T-helper 17 cell (primary cell): ENCODE measurements at regions not wholly inside any gene's neighbourhood (a gene's known extent, or its start where the extent isn't known, plus 50 kb on each side); places are given as distances from the start of the nearest gene placed in this dataset.

Experiments
- ATAC-seq: fragments of 150-1000 bp; cut with Tn5 transposase; 2 replicates; pipeline ENCODE4 v1.10.0; 2021; ENCODE audit warnings: mild to moderate bottlenecking, moderate library complexity
- DNase-seq, 3 donors: peaks; one replicate each; pipeline versions ENCODE4 v3.0.0 to v3.0.0-alpha.2; 2020 to 2021
- H3K9me3 ChIP-seq: one replicate; pipeline ENCODE4 v1.7.0; 2013; ENCODE audit warnings: low read length, mild to moderate bottlenecking; ENCODE audit not compliant: control insufficient read depth, poor library complexity, severe bottlenecking
- H3K27ac Mint-ChIP-seq: one replicate; pipeline ENCODE4 v1.8.0; 2022; ENCODE audit warnings: mild to moderate bottlenecking, moderate library complexity, mixed read lengths
- H3K27me3 Mint-ChIP-seq: one replicate; pipeline ENCODE4 v1.8.0; 2022; ENCODE audit warnings: mixed read lengths
- H3K36me3 Mint-ChIP-seq: one replicate; pipeline ENCODE4 v1.8.0; 2022; ENCODE audit warnings: low read depth, mixed read lengths
- H3K4me1 Mint-ChIP-seq: one replicate; pipeline ENCODE4 v1.8.0; 2022; ENCODE audit warnings: mild to moderate bottlenecking, mixed read lengths
- H3K4me3 Mint-ChIP-seq: one replicate; pipeline ENCODE4 v1.8.0; 2022; ENCODE audit warnings: mild to moderate bottlenecking, moderate library complexity, mixed read lengths

- Mint-ChIP-seq H3K27ac (no peak overlapping the region), H3K4me1 (peaks cover 22% of the 10 kb centered on the region), H3K27me3 (peaks cover 6% of the 10 kb centered on the region), H3K4me3 (no peak overlapping the region), H3K36me3 (no peaks in the 10 kb centered on the region)
- no peaks in the 10 kb centered on the region for H3K9me3 ChIP-seq
- no peak for DNase-seq
- no peak for ATAC-seq
Observed at GRCh38 chr16:85308611-85309540, 196.6 kb upstream of the CIBAR2 start.

GRCh38 chr16:85309656-85310587, 197.7 kb upstream of the CIBAR2 start:
- peak; percentile 35 for ATAC-seq
- DNase-seq = no peak
- Mint-ChIP-seq H3K27me3 (peaks cover 6% of the 10 kb centered on the region), H3K27ac (no peak overlapping the region), H3K4me1 (peaks cover 22% of the 10 kb centered on the region), H3K36me3 (no peaks in the 10 kb centered on the region), H3K4me3 (peak overlapping the region; percentile 84)
- H3K9me3 ChIP-seq = no peaks in the 10 kb centered on the region

- peak; percentile 53 for ATAC-seq
Observed at GRCh38 chr16:85310868-85311585, 198.8 kb upstream of the CIBAR2 start.

GRCh38 chr16:85311741-85312140, 199.5 kb upstream of the CIBAR2 start:
- no peak for ATAC-seq
- H3K27me3 Mint-ChIP-seq = peaks cover 10% of the 10 kb centered on the region
- peak overlapping the region; percentile 64 for H3K4me3 Mint-ChIP-seq
- DNase-seq = no peak
- H3K27ac Mint-ChIP-seq = no peak overlapping the region
- H3K4me1 Mint-ChIP-seq = peaks cover 17% of the 10 kb centered on the region
- H3K36me3 Mint-ChIP-seq = no peaks in the 10 kb centered on the region
- no peaks in the 10 kb centered on the region for H3K9me3 ChIP-seq

More at GRCh38 chr16:85310868-85311585, 198.8 kb upstream of the CIBAR2 start:
- peaks cover 6% of the 10 kb centered on the region for H3K27me3 Mint-ChIP-seq
- no peaks in the 10 kb centered on the region for H3K9me3 ChIP-seq
- DNase-seq = no peak
- H3K36me3 Mint-ChIP-seq = no peaks in the 10 kb centered on the region
- H3K4me1 Mint-ChIP-seq = peaks cover 21% of the 10 kb centered on the region
- no peak overlapping the region for H3K27ac Mint-ChIP-seq
- H3K4me3 Mint-ChIP-seq = peak overlapping the region; percentile 64

- Mint-ChIP-seq H3K4me1 (peaks cover 17% of the 10 kb centered on the region), H3K27ac (no peak overlapping the region), H3K4me3 (peak overlapping the region; percentile 36), H3K36me3 (no peaks in the 10 kb centered on the region), H3K27me3 (peaks cover 10% of the 10 kb centered on the region)
- ATAC-seq = no peak
- no peaks in the 10 kb centered on the region for H3K9me3 ChIP-seq
- DNase-seq = no peak
Observed at GRCh38 chr16:85312174-85312573, 199.9 kb upstream of the CIBAR2 start.

- no peaks in the 10 kb centered on the region for H3K36me3 Mint-ChIP-seq
- H3K4me1 Mint-ChIP-seq = peaks cover 17% of the 10 kb centered on the region
- DNase-seq (no peak), ATAC-seq (no peak)
- peaks cover 10% of the 10 kb centered on the region for H3K27me3 Mint-ChIP-seq
- no peak overlapping the region for H3K27ac Mint-ChIP-seq
- no peaks in the 10 kb centered on the region for H3K9me3 ChIP-seq
- no peak overlapping the region for H3K4me3 Mint-ChIP-seq
Observed at GRCh38 chr16:85312642-85313525, 200.6 kb upstream of the CIBAR2 start.

- no peaks in the 10 kb centered on the region for H3K36me3 Mint-ChIP-seq
- no peak overlapping the region for H3K27ac Mint-ChIP-seq
- H3K4me1 Mint-ChIP-seq = peaks cover 17% of the 10 kb centered on the region
Observed at GRCh38 chr16:85313526-85314301, 201.4 kb upstream of the CIBAR2 start.

GRCh38 chr16:85314512-85314971, 202.3 kb upstream of the CIBAR2 start:
- no peak overlapping the region for H3K27ac Mint-ChIP-seq
- H3K36me3 Mint-ChIP-seq = no peaks in the 10 kb centered on the region
- DNase-seq (no peak), ATAC-seq (no peak)
- no peak overlapping the region for H3K4me3 Mint-ChIP-seq
- no peaks in the 10 kb centered on the region for H3K9me3 ChIP-seq
- peaks cover 17% of the 10 kb centered on the region for H3K4me1 Mint-ChIP-seq
- peaks cover 10% of the 10 kb centered on the region for H3K27me3 Mint-ChIP-seq

More at GRCh38 chr16:85313526-85314301, 201.4 kb upstream of the CIBAR2 start:
- no peak for ATAC-seq
- Mint-ChIP-seq H3K4me3 (no peak overlapping the region), H3K27me3 (peaks cover 10% of the 10 kb centered on the region)
- DNase-seq = no peak
- no peaks in the 10 kb centered on the region for H3K9me3 ChIP-seq

- Mint-ChIP-seq H3K27me3 (peaks cover 10% of the 10 kb centered on the region), H3K36me3 (no peaks in the 10 kb centered on the region), H3K4me3 (no peak overlapping the region), H3K27ac (no peak overlapping the region), H3K4me1 (peaks cover 11% of the 10 kb centered on the region)
- DNase-seq (no peak), ATAC-seq (no peak)
- no peaks in the 10 kb centered on the region for H3K9me3 ChIP-seq
Observed at GRCh38 chr16:85315866-85316265, 203.6 kb upstream of the CIBAR2 start.

GRCh38 chr16:85316321-85316919, 204.1 kb upstream of the CIBAR2 start:
- DNase-seq = no peak
- Mint-ChIP-seq H3K27me3 (peaks cover 10% of the 10 kb centered on the region), H3K4me3 (no peak overlapping the region), H3K36me3 (no peaks in the 10 kb centered on the region), H3K4me1 (peaks cover 5% of the 10 kb centered on the region), H3K27ac (no peak overlapping the region)
- H3K9me3 ChIP-seq = no peaks in the 10 kb centered on the region
- peak; percentile 64 for ATAC-seq

- DNase-seq (no peak), ATAC-seq (no peak)
- Mint-ChIP-seq H3K27ac (no peak overlapping the region), H3K27me3 (peaks cover 9% of the 10 kb centered on the region), H3K36me3 (no peaks in the 10 kb centered on the region), H3K4me1 (peaks cover 3% of the 10 kb centered on the region), H3K4me3 (no peak overlapping the region)
- no peaks in the 10 kb centered on the region for H3K9me3 ChIP-seq
Observed at GRCh38 chr16:85316944-85317343, 204.7 kb upstream of the CIBAR2 start.
